Stomach (tissue), 8 donors: ENCODE measurements at regions not wholly inside any gene's neighbourhood (a gene's known extent, or its start where the extent isn't known, plus 50 kb on each side); places are given as distances from the start of the nearest gene placed in this dataset.

Experiments used
- DNase-seq, 2 donors: peaks; one replicate each; pipeline versions ENCODE4 v3.0.0 to v3.0.0-alpha.2; 2013 to 2019
- H3K27ac ChIP-seq, 5 donors: fragments of 200-600 bp in 4 of 5; sonication (generic) in 4 of 5; one replicate each; pipeline ENCODE4 v1.5.1; 2013 to 2019; ENCODE audit warnings: mild to moderate bottlenecking in 1 of 5, moderate library complexity in 1 of 5
- H3K27me3 ChIP-seq, 3 donors: fragments of 200-600 bp; sonication (generic); one replicate each; pipeline ENCODE4 v1.5.1; 2017 to 2019; ENCODE audit warnings: mixed run types in 1 of 3
- H3K36me3 ChIP-seq, 4 donors: fragments of 200-600 bp; sonication (generic); 1 replicate in 3 of 4; 2 replicates in 1 of 4; pipeline ENCODE4 v1.5.1; 2016 to 2019
- H3K4me1 ChIP-seq, 4 donors: fragments of 200-600 bp; sonication (generic); one replicate each; pipeline ENCODE4 v1.5.1; 2016 to 2019
- H3K4me3 ChIP-seq, 4 donors: fragments of 200-600 bp; sonication (generic) in 3 of 4; one replicate each; pipeline ENCODE4 v1.5.1; 2016 to 2019; ENCODE audit warnings: mild to moderate bottlenecking in 1 of 4
- H3K9me3 ChIP-seq, 4 donors: fragments of 200-600 bp; sonication (generic); one replicate each; pipeline ENCODE4 v1.5.1; 2016 to 2019
- CTCF ChIP-seq, 7 experiments: fragments of 450-650 bp in 4 of 7; fragments of 200-600 bp in 3 of 7; sonication (generic) in 3 of 7; IDR thresholded peaks; one replicate each; pipeline ENCODE4 v1.5.1; 2016 to 2019; ENCODE audit warnings: antibody characterized with exemption in 7 of 7, control low read depth in 2 of 7, mild to moderate bottlenecking in 1 of 7
- EP300 ChIP-seq: sonication (generic); formaldehyde crosslinking; IDR thresholded peaks from one replicate; pipeline ENCODE4 v1.6.1; 2017; ENCODE audit warnings: antibody characterized with exemption
- POLR2A ChIP-seq, 4 donors: fragments of 450-650 bp; IDR thresholded peaks; one replicate each; pipeline ENCODE4 v1.6.1; 2016; ENCODE audit warnings: antibody characterized with exemption in 4 of 4, control low read depth in 2 of 4, mild to moderate bottlenecking in 1 of 4, moderate library complexity in 1 of 4
- POLR2AphosphoS5 ChIP-seq, 3 donors: sonication (generic); formaldehyde crosslinking; IDR thresholded peaks; one replicate each; pipeline ENCODE4 v1.6.1; 2016; ENCODE audit warnings: antibody characterized with exemption in 3 of 3
- WGBS, 5 donors: extraction: QIAGEN DNeasy Blood & Tissue Kit in 3 of 5; methylation state at CpG; one replicate each; pipeline versions ENCODE4 v1.1.5 to v1.1.7; 2013 to 2018; 5-methylcytosine and 5-hydroxymethylcytosine counted together
- intact Hi-C: fragments of 100-400 bp; cut with DNase I; formaldehyde crosslinking; loops from one replicate; pipeline ENCODE4 v1.15.1; 2023; ENCODE audit warnings: low total_unique reads
- donor health status: healthy with polysubstance abuse.
- donor health status: Bipolar disorder and iron deficiency.
- donor health status: healthy.

- Histone ChIP-seq H3K9me3 (no peaks in the 10 kb centered on the region), H3K27me3 (no peaks in the 10 kb centered on the region), H3K36me3 (no peaks in the 10 kb centered on the region), H3K4me1 (no peaks in the 10 kb centered on the region), H3K27ac (no peak overlapping the region), H3K4me3 (no peak overlapping the region)
- intact Hi-C loops = no loop called here
- WGBS, 5 donors = 45 to 71% (median 60%) methylated on average over 2 of the region's 2 CpGs
- TF ChIP-seq CTCF (IDR thresholded peaks at IDR 0.05) = no peak
- no peak for TF ChIP-seq POLR2AphosphoS5 (IDR thresholded peaks at IDR 0.05)
- no peak for TF ChIP-seq EP300
- no peak for TF ChIP-seq POLR2A (IDR thresholded peaks at IDR 0.05)
- no peak for DNase-seq
Observed at GRCh38 chrX:18036394-18036793, 175.3 kb upstream of the RAI2 start.

- Histone ChIP-seq H3K36me3 (no peaks in the 10 kb centered on the region), H3K9me3 (no peaks in the 10 kb centered on the region), H3K27me3 (no peaks in the 10 kb centered on the region), H3K27ac (no peak overlapping the region), H3K4me3 (no peak overlapping the region), H3K4me1 (no peaks in the 10 kb centered on the region)
- no peak for DNase-seq
- no peak for TF ChIP-seq EP300
- no peak for TF ChIP-seq POLR2AphosphoS5 (IDR thresholded peaks at IDR 0.05)
- no peak for TF ChIP-seq CTCF (IDR thresholded peaks at IDR 0.05)
- no peak for TF ChIP-seq POLR2A (IDR thresholded peaks at IDR 0.05)
- 64 to 81% (median 68%) methylated on average over 2 of the region's 2 CpGs for WGBS, 5 donors
- intact Hi-C loops = no loop called here
Observed at GRCh38 chrX:18034945-18035344, 173.8 kb upstream of the RAI2 start.

GRCh38 chrX:18034504-18034903, 173.4 kb upstream of the RAI2 start:
- Histone ChIP-seq H3K27ac (no peak overlapping the region), H3K4me3 (no peak overlapping the region), H3K27me3 (no peaks in the 10 kb centered on the region), H3K4me1 (no peaks in the 10 kb centered on the region), H3K36me3 (no peaks in the 10 kb centered on the region), H3K9me3 (no peaks in the 10 kb centered on the region)
- TF ChIP-seq POLR2A (IDR thresholded peaks at IDR 0.05) (no peak), POLR2AphosphoS5 (IDR thresholded peaks at IDR 0.05) (no peak), EP300 (no peak), CTCF (IDR thresholded peaks at IDR 0.05) (no peak)
- intact Hi-C loops = no loop called here
- WGBS, 5 donors = 68 to 84% (median 76%) methylated on average over 3 of the region's 3 CpGs
- peak in 1 of 2 donors; percentile 7 for DNase-seq

- intact Hi-C loops = no loop called here
- no peak overlapping the region for H3K4me3 ChIP-seq
- DNase-seq = no peak
- H3K4me1 ChIP-seq = no peaks in the 10 kb centered on the region
- H3K27ac ChIP-seq = no peak overlapping the region
- H3K27me3 ChIP-seq = no peaks in the 10 kb centered on the region
- no peaks in the 10 kb centered on the region for H3K36me3 ChIP-seq
- H3K9me3 ChIP-seq = no peaks in the 10 kb centered on the region
- TF ChIP-seq CTCF (IDR thresholded peaks at IDR 0.05) = no peak
- TF ChIP-seq EP300 = no peak
- 60 to 81% (median 76%) methylated on average over 3 of the region's 3 CpGs for WGBS, 5 donors
Observed at GRCh38 chrX:18032486-18033221, 171.6 kb upstream of the RAI2 start.
